ENCODE measurements at regions not wholly inside any gene's neighbourhood (a gene's known extent, or its start where the extent isn't known, plus 50 kb on each side); places are given as distances from the start of the nearest gene placed in this dataset.
"Not testable (repeated sequence)": the region's sequence is repeated elsewhere in the genome, so short reads cannot be mapped to it uniquely, and the experiment has no call there.

- H3K4me1 ChIP-seq, result no peaks in the 10 kb centered on the region
- no peaks in the 10 kb centered on the region for H3K27me3 ChIP-seq
- no peak for ATAC-seq
- no peak overlapping the region for H3K4me3 ChIP-seq
- no peak for DNase-seq
- no peaks in the 10 kb centered on the region for H3K36me3 ChIP-seq
- intact Hi-C loops (cut with DNase I; ENCODE audit: low total_unique reads), result no loop called here
- no peak overlapping the region for H3K27ac ChIP-seq
- no peak for TF ChIP-seq POLR2A (IDR thresholded peaks at IDR 0.05)
- no peaks in the 10 kb centered on the region for H3K9me3 ChIP-seq
- in situ Hi-C loops (cut with MboI; ENCODE audit: low sequenced_read_pairs in 4 of 4), result no loop called here
Observed at GRCh38 chr1:171397851-171398469, 84.0 kb downstream of the FMO4 start.

GRCh38 chr1:171403393-171403792 is 81.9 kb upstream of the PRRC2C start:
- Histone ChIP-seq H3K27ac (no peak overlapping the region), H3K36me3 (no peaks in the 10 kb centered on the region), H3K9me3 (no peaks in the 10 kb centered on the region), H3K4me1 (no peaks in the 10 kb centered on the region), H3K27me3 (no peaks in the 10 kb centered on the region), H3K4me3 (no peak overlapping the region)
- in situ Hi-C loops (cut with MboI; ENCODE audit: low sequenced_read_pairs in 4 of 4), result no loop called here
- ATAC-seq (no peak), DNase-seq (no peak)
- intact Hi-C loops (cut with DNase I; ENCODE audit: low total_unique reads), result no loop called here
- no peak for TF ChIP-seq POLR2A (IDR thresholded peaks at IDR 0.05)
- no peak for TF ChIP-seq CTCF (IDR thresholded peaks at IDR 0.05 in 4 of 5, conservative IDR thresholded peaks at IDR 0.05 in 1 of 5)

- H3K4me1 ChIP-seq, result no peaks in the 10 kb centered on the region
- no peaks in the 10 kb centered on the region for H3K27me3 ChIP-seq
- no peak overlapping the region for H3K4me3 ChIP-seq
- in situ Hi-C loops (cut with MboI; ENCODE audit: low sequenced_read_pairs in 4 of 4) (no loop called here), intact Hi-C loops (cut with DNase I; ENCODE audit: low total_unique reads) (no loop called here)
- ATAC-seq (no peak), DNase-seq (no peak)
- H3K36me3 ChIP-seq, result no peaks in the 10 kb centered on the region
- no peak for TF ChIP-seq POLR2A (IDR thresholded peaks at IDR 0.05)
- TF ChIP-seq CTCF (IDR thresholded peaks at IDR 0.05 in 4 of 5, conservative IDR thresholded peaks at IDR 0.05 in 1 of 5), result no peak
- H3K27ac ChIP-seq, result no peak overlapping the region
- H3K9me3 ChIP-seq, result no peaks in the 10 kb centered on the region
Observed at GRCh38 chr1:171405391-171405714, 80.0 kb upstream of the PRRC2C start.

- ATAC-seq; H3K4me3 ChIP-seq; H3K4me1 ChIP-seq; H3K27me3 ChIP-seq; in situ Hi-C loops (cut with MboI; ENCODE audit: low sequenced_read_pairs in 4 of 4); H3K36me3 ChIP-seq; intact Hi-C loops (cut with DNase I; ENCODE audit: low total_unique reads); H3K27ac ChIP-seq; H3K9me3 ChIP-seq; DNase-seq: not testable (repeated sequence)
Observed at GRCh38 chr1:171413557-171413956, 71.8 kb upstream of the PRRC2C start.

- no peak overlapping the region for H3K4me3 ChIP-seq
- in situ Hi-C loops (cut with MboI; ENCODE audit: low sequenced_read_pairs in 4 of 4), result no loop called here
- intact Hi-C loops (cut with DNase I; ENCODE audit: low total_unique reads), result no loop called here
- no peak overlapping the region for H3K27ac ChIP-seq
- DNase-seq (no peak), ATAC-seq (no peak)
- no peaks in the 10 kb centered on the region for H3K4me1 ChIP-seq
- TF ChIP-seq POLR2A (IDR thresholded peaks at IDR 0.05) (no peak), CTCF (IDR thresholded peaks at IDR 0.05 in 4 of 5, conservative IDR thresholded peaks at IDR 0.05 in 1 of 5) (no peak)
- no peaks in the 10 kb centered on the region for H3K36me3 ChIP-seq
- H3K9me3 ChIP-seq, result no peaks in the 10 kb centered on the region
- no peaks in the 10 kb centered on the region for H3K27me3 ChIP-seq
Observed at GRCh38 chr1:171418546-171418945, 66.8 kb upstream of the PRRC2C start.

GRCh38 chr1:171420810-171421209 is 64.5 kb upstream of the PRRC2C start:
- Histone ChIP-seq H3K9me3 (no peaks in the 10 kb centered on the region), H3K36me3 (no peaks in the 10 kb centered on the region), H3K4me3 (no peak overlapping the region), H3K4me1 (no peaks in the 10 kb centered on the region), H3K27me3 (no peaks in the 10 kb centered on the region), H3K27ac (no peak overlapping the region)
- in situ Hi-C loops (cut with MboI; ENCODE audit: low sequenced_read_pairs in 4 of 4) (no loop called here), intact Hi-C loops (cut with DNase I; ENCODE audit: low total_unique reads) (no loop called here)
- DNase-seq (no peak), ATAC-seq (no peak)
- TF ChIP-seq CTCF (IDR thresholded peaks at IDR 0.05 in 4 of 5, conservative IDR thresholded peaks at IDR 0.05 in 1 of 5), result no peak
- no peak for TF ChIP-seq POLR2A (IDR thresholded peaks at IDR 0.05)

All from gastrocnemius medialis (tissue), 4 donors.